GM12878 (cell line): ENCODE measurements at regions not wholly inside any gene's neighbourhood (a gene's known extent, or its start where the extent isn't known, plus 50 kb on each side); places are given as distances from the start of the nearest gene placed in this dataset.

Experiments used
- ATAC-seq: fragments of 200-7000 bp; cut with Tn5 transposase; 3 replicates; pipeline ENCODE4 v1.9.1; 2020; ENCODE audit warnings: mild to moderate bottlenecking, moderate library complexity
- BruUV-seq: library from RNA; stranded (reverse); fragments of 400-500 nt; replicated peaks from 2 replicates; lab custom pipeline; 2021; lab: Mats Ljungman, UMichigan
- CTCF ChIA-PET: fragments of 300-600 bp; sonication (Branson Sonifier 250); formaldehyde crosslinking; extraction: SDS; loops from one replicate; lab custom pipeline; 2021; ENCODE audit warnings: inconsistent platforms; lab: Yijun Ruan, JAX
- POLR2A ChIA-PET: fragments of 350-600 bp; formaldehyde crosslinking; extraction: SDS; loops from one replicate; lab custom pipeline; 2021; ENCODE audit warnings: inconsistent platforms; lab: Charles Lee
- RAD21 ChIA-PET: fragments of 300-600 bp; sonication (Branson Sonifier 250); formaldehyde crosslinking; loops from one replicate; lab custom pipeline; 2023; ENCODE audit warnings: antibody characterized with exemption; ENCODE audit not compliant: unreplicated experiment; lab: Charles Lee
- SMC1A ChIA-PET: fragments of 300-600 bp; sonication (Branson Sonifier 250); formaldehyde crosslinking; loops from one replicate; lab custom pipeline; 2023; ENCODE audit not compliant: unreplicated experiment, uncharacterized antibody; lab: Charles Lee
- DNase-seq: peaks from one replicate; pipeline ENCODE4 v3.0.0-alpha.2; 2011; ENCODE audit warnings: low read depth, low spot score
- FAIRE-seq: peaks from 3 replicates; lab custom pipeline; 2011; peaks lifted over from hg19 to GRCh38; lab: Jason Lieb, UNC
- H2AFZ ChIP-seq: 2 replicates; pipeline ENCODE4 v1.6.0; 2011; ENCODE audit warnings: low read depth, low read length, control low read depth; ENCODE audit not compliant: control insufficient read depth
- H3K27ac ChIP-seq: 2 replicates; pipeline ENCODE4 v1.5.1; 2011; ENCODE audit warnings: control low read depth; ENCODE audit not compliant: control insufficient read depth, insufficient read depth
- H3K27me3 ChIP-seq, 2 experiments: replicated peaks in 1 of 2; 2 replicates each; pipeline versions ENCODE4 v1.6.0 to v1.6.1; 2011; ENCODE audit warnings: low read length in 1 of 2; ENCODE audit not compliant: control insufficient read depth in 2 of 2, insufficient read depth in 2 of 2
- H3K36me3 ChIP-seq, 2 experiments: 2 replicates each; pipeline ENCODE4 v1.5.1; 2011; ENCODE audit warnings: low read length in 1 of 2; ENCODE audit not compliant: control insufficient read depth in 2 of 2, insufficient read depth in 2 of 2
- H3K4me1 ChIP-seq: 2 replicates; pipeline ENCODE4 v1.6.1; 2011; ENCODE audit warnings: mild to moderate bottlenecking, low read length, moderate library complexity, mixed read lengths; ENCODE audit not compliant: control insufficient read depth, insufficient read depth
- H3K4me2 ChIP-seq: 2 replicates; pipeline ENCODE4 v1.6.0; 2011; ENCODE audit warnings: control low read depth; ENCODE audit not compliant: control insufficient read depth, insufficient read depth
- H3K4me3 ChIP-seq: fragments of 200-600 bp; sonication (generic); 2 replicates; pipeline ENCODE4 v1.5.1; 2016
- H3K79me2 ChIP-seq: 2 replicates; pipeline ENCODE4 v1.6.0; 2011; ENCODE audit warnings: low read length; ENCODE audit not compliant: control insufficient read depth, insufficient read depth
- H3K9ac ChIP-seq: 2 replicates; pipeline ENCODE4 v1.8.0; 2011; ENCODE audit warnings: low read length, control low read depth, mixed read lengths; ENCODE audit not compliant: control insufficient read depth, insufficient read depth
- H3K9me3 ChIP-seq: replicated peaks from 3 replicates; pipeline ENCODE4 v1.5.1; 2011; ENCODE audit warnings: mild to moderate bottlenecking, low read length; ENCODE audit not compliant: control insufficient read depth, insufficient read depth
- H4K20me1 ChIP-seq: 2 replicates; pipeline ENCODE4 v1.6.0; 2011; ENCODE audit not compliant: control insufficient read depth, insufficient read depth
- ASH2L ChIP-seq: fragments of 300-600, 200-600 bp; sonication (generic); IDR thresholded peaks from 2 replicates; pipeline ENCODE4 v1.6.1; 2017; ENCODE audit warnings: low read depth, mild to moderate bottlenecking, borderline replicate concordance
- ATF3 ChIP-seq: IDR thresholded peaks from 2 replicates; pipeline ENCODE4 v1.6.1; 2011; ENCODE audit warnings: low read depth, mild to moderate bottlenecking, low read length, moderate library complexity, borderline replicate concordance; ENCODE audit errors: extremely low read depth
- ATF7 ChIP-seq: fragments of 450-650 bp; IDR thresholded peaks from 2 replicates; pipeline ENCODE4 v1.6.1; 2016; ENCODE audit warnings: low read depth, mild to moderate bottlenecking
- BMI1 ChIP-seq: fragments of 450-650 bp; IDR thresholded peaks from 2 replicates; pipeline ENCODE4 v1.6.1; 2016; ENCODE audit warnings: mild to moderate bottlenecking, moderate library complexity, borderline replicate concordance
- CBX3 ChIP-seq: fragments of 200-600 bp; sonication (generic); IDR thresholded peaks from 2 replicates; pipeline ENCODE4 v1.6.1; 2016; ENCODE audit warnings: low read depth, borderline replicate concordance
- CEBPB ChIP-seq, 2 experiments: fragments of 150-350 bp in 1 of 2; IDR thresholded peaks; 2 replicates each; pipeline ENCODE4 v1.6.1; 2012 to 2014; ENCODE audit warnings: low read depth in 2 of 2, low read length in 2 of 2, borderline replicate concordance in 1 of 2, inconsistent platforms in 1 of 2
- CTCF ChIP-seq, 3 experiments: IDR thresholded peaks in 2 of 3; conservative IDR thresholded peaks in 1 of 3; 2 replicates each; pipeline ENCODE4 v1.5.1; 2011; ENCODE audit warnings: low read depth in 3 of 3, low read length in 3 of 3, mild to moderate bottlenecking in 3 of 3, control low read depth in 2 of 3, moderate library complexity in 2 of 3, inconsistent platforms in 1 of 3, mixed read lengths in 1 of 3; ENCODE audit not compliant: control insufficient read depth in 2 of 3, insufficient read depth in 1 of 3; ENCODE audit errors: extremely low read depth in 1 of 3
- E2F4 ChIP-seq: IDR thresholded peaks from 2 replicates; pipeline ENCODE4 v1.6.1; 2012; ENCODE audit warnings: low read depth, low read length, improper control_type of control experiment
- EGR1 ChIP-seq, 2 experiments: IDR thresholded peaks; 1 replicate in 1 of 2; 2 replicates in 1 of 2; pipeline ENCODE4 v1.6.1; 2011 to 2012; ENCODE audit warnings: low read depth in 2 of 2, low read length in 2 of 2, borderline replicate concordance in 1 of 2, mild to moderate bottlenecking in 1 of 2, moderate library complexity in 1 of 2
- ESRRA ChIP-seq: IDR thresholded peaks from 2 replicates; pipeline ENCODE4 v1.6.1; 2012; ENCODE audit warnings: mild to moderate bottlenecking, low read length, improper control_type of control experiment
- FOS ChIP-seq: IDR thresholded peaks from 3 replicates; pipeline ENCODE4 v1.6.1; 2011; ENCODE audit warnings: borderline replicate concordance; ENCODE audit not compliant: insufficient read length; ENCODE audit errors: extremely low read depth
- SKIL ChIP-seq: fragments of 450-650 bp; IDR thresholded peaks from 2 replicates; pipeline ENCODE4 v1.6.1; 2017; ENCODE audit warnings: mild to moderate bottlenecking, low read depth, inconsistent platforms; ENCODE audit not compliant: poor library complexity, severe bottlenecking
- SMARCA5 ChIP-seq: fragments of 450-650 bp; IDR thresholded peaks from 2 replicates; pipeline ENCODE4 v1.6.1; 2017; ENCODE audit warnings: mild to moderate bottlenecking
- SP1 ChIP-seq: IDR thresholded peaks from one replicate; pipeline ENCODE4 v1.6.1; 2011; ENCODE audit warnings: low read depth, low read length
- TCF7 ChIP-seq: IDR thresholded peaks from 2 replicates; pipeline ENCODE4 v1.6.1; 2014; ENCODE audit warnings: antibody characterized with exemption, borderline replicate concordance
- YBX1 ChIP-seq: fragments of 450-650 bp; IDR thresholded peaks from 2 replicates; pipeline ENCODE4 v1.6.1; 2016; ENCODE audit warnings: antibody characterized with exemption
- ZBTB11 ChIP-seq: fragments of 450-650 bp; formaldehyde crosslinking; IDR thresholded peaks from 2 replicates; pipeline ENCODE4 v1.5.0; 2022; ENCODE audit warnings: mild to moderate bottlenecking, missing genetic modification characterization
- WGBS: methylation state at CpG from one replicate; pipeline ENCODE4 v1.1.6; 2016; ENCODE audit warnings: low lambda C conversion rate; ENCODE audit not compliant: insufficient replicate concordance, insufficient coverage; ENCODE audit errors: missing lambda C conversion rate; 5-methylcytosine and 5-hydroxymethylcytosine counted together
- in situ Hi-C: fragments of 300-500 bp; cut with MboI; formaldehyde crosslinking; loops from 9 replicates; pipeline ENCODE4 v1.14.3; 2018; ENCODE audit warnings: mixed read lengths
- intact Hi-C: fragments of 100-400 bp; cut with micrococcal nuclease; formaldehyde crosslinking; loops from one replicate; pipeline ENCODE4 v1.14.2; 2022; ENCODE audit not compliant: unreplicated experiment

GRCh38 chrY:7879245-7879644 lies 967.7 kb upstream of the AMELY start:
- H3K9me3 ChIP-seq: no peaks in the 10 kb centered on the region
- no TSS peak for BruUV-seq
- FAIRE-seq: no peak

More at GRCh38 chrY:7879245-7879644, 967.7 kb upstream of the AMELY start:
- TF ChIP-seq TCF7: no peak
- no peak for TF ChIP-seq CEBPB (IDR thresholded peaks at IDR 0.05; ENCODE audit: borderline replicate concordance in 1 of 2, low read depth in 2 of 2, low read length in 2 of 2)
- no peak for TF ChIP-seq EGR1 (IDR thresholded peaks at IDR 0.05; ENCODE audit: borderline replicate concordance in 1 of 2, low read depth in 2 of 2, low read length in 2 of 2)
- TF ChIP-seq SP1: no peak
- TF ChIP-seq CTCF (IDR thresholded peaks at IDR 0.05 in 2 of 3, conservative IDR thresholded peaks at IDR 0.05 in 1 of 3; ENCODE audit: control insufficient read depth in 2 of 3, extremely low read depth in 1 of 3, insufficient read depth in 1 of 3, low read depth in 3 of 3, low read length in 3 of 3): no peak
- no peak for TF ChIP-seq ATF7
- no peak for TF ChIP-seq CBX3
- no peak for TF ChIP-seq E2F4
- no peak for TF ChIP-seq BMI1
- no peak for TF ChIP-seq SKIL
- TF ChIP-seq ASH2L: no peak
- no peak for TF ChIP-seq FOS
- TF ChIP-seq SMARCA5: no peak
- TF ChIP-seq ZBTB11 (CRISPR knock-in tag): no peak
- TF ChIP-seq ATF3: no peak
- no peak for TF ChIP-seq ESRRA
- no peak for TF ChIP-seq YBX1
- in situ Hi-C loops: no loop called here
- Histone ChIP-seq H2AFZ (no peak overlapping the region), H3K27me3 (no peaks in the 10 kb centered on the region), H3K9ac (no peak overlapping the region), H3K36me3 (no peaks in the 10 kb centered on the region), H3K4me2 (no peak overlapping the region), H3K4me3 (no peak overlapping the region), H3K4me1 (no peaks in the 10 kb centered on the region), H4K20me1 (no peaks in the 10 kb centered on the region), H3K27ac (no peak overlapping the region), H3K79me2 (no peaks in the 10 kb centered on the region)
- no peak for ATAC-seq
- ChIA-PET POLR2A (no interaction called here), CTCF (no interaction called here), SMC1A (no interaction called here), RAD21 (no interaction called here)
- intact Hi-C loops: no loop called here
- no peak for DNase-seq
- no CpG with 5 or more reads among the region's 4 CpGs for WGBS
